Anterior cingulate cortex (tissue), 58 donors: ENCODE measurements at regions not wholly inside any gene's neighbourhood (a gene's known extent, or its start where the extent isn't known, plus 50 kb on each side); places are given as distances from the start of the nearest gene placed in this dataset.

Source experiments
- DNase-seq, 58 donors: peaks; one replicate each; lab custom pipeline; 2025; lab: John Stamatoyannopoulos, UW

GRCh38 chr11:79845002-79845709 is 404.3 kb upstream of the TENM4 start:
- no peak for DNase-seq

- DNase-seq: no peak
Measured at GRCh38 chr11:79834015-79834414, 393.2 kb upstream of the TENM4 start.

- DNase-seq: no peak
Measured at GRCh38 chr11:79830446-79830845, 389.6 kb upstream of the TENM4 start.

- no peak for DNase-seq
Measured at GRCh38 chr11:79829891-79830290, 389.1 kb upstream of the TENM4 start.

- DNase-seq: no peak
Measured at GRCh38 chr11:79822766-79823165, 381.9 kb upstream of the TENM4 start.

GRCh38 chr11:79813551-79813950 is 372.7 kb upstream of the TENM4 start:
- DNase-seq: no peak

- no peak for DNase-seq
Measured at GRCh38 chr11:79809487-79809886, 368.7 kb upstream of the TENM4 start.

- no peak for DNase-seq
Measured at GRCh38 chr11:79807506-79807905, 366.7 kb upstream of the TENM4 start.

GRCh38 chr11:79796704-79797103 is 355.9 kb upstream of the TENM4 start:
- no peak for DNase-seq

GRCh38 chr11:79794484-79795393 is 353.9 kb upstream of the TENM4 start:
- DNase-seq: no peak

GRCh38 chr11:79794057-79794456 is 353.2 kb upstream of the TENM4 start:
- no peak for DNase-seq

GRCh38 chr11:79786961-79787360 is 346.1 kb upstream of the TENM4 start:
- DNase-seq: no peak

- no peak for DNase-seq
Measured at GRCh38 chr11:79783833-79784232, 343.0 kb upstream of the TENM4 start.

GRCh38 chr11:79768343-79768742 is 327.5 kb upstream of the TENM4 start:
- no peak for DNase-seq

- no peak for DNase-seq
Measured at GRCh38 chr11:79762279-79762921, 321.6 kb upstream of the TENM4 start.

GRCh38 chr11:79758325-79758724 is 317.5 kb upstream of the TENM4 start:
- DNase-seq: no peak

- DNase-seq: no peak
Measured at GRCh38 chr11:79747406-79747805, 306.6 kb upstream of the TENM4 start.

- no peak for DNase-seq
Measured at GRCh38 chr11:79744941-79745340, 304.1 kb upstream of the TENM4 start.

- DNase-seq: no peak
Measured at GRCh38 chr11:79742176-79742575, 301.3 kb upstream of the TENM4 start.

- no peak for DNase-seq
Measured at GRCh38 chr11:79739591-79739990, 298.8 kb upstream of the TENM4 start.

GRCh38 chr11:79727221-79727620 is 286.4 kb upstream of the TENM4 start:
- DNase-seq: no peak
